Smooth muscle cell (in vitro differentiated cells): ENCODE measurements at regions not wholly inside any gene's neighbourhood (a gene's known extent, or its start where the extent isn't known, plus 50 kb on each side); places are given as distances from the start of the nearest gene placed in this dataset.

Experiments used
- DNase-seq: peaks from one replicate; lab custom pipeline; 2025; ENCODE audit not compliant: unreplicated experiment; lab: John Stamatoyannopoulos, UW
- H2AFZ ChIP-seq: fragments of 200-600 bp; sonication (generic); 2 replicates; pipeline ENCODE4 v1.6.0; 2016; ENCODE audit warnings: antibody characterized with exemption, low read depth, mild to moderate bottlenecking
- H3F3A ChIP-seq: fragments of 200-600 bp; sonication (generic); 2 replicates; pipeline ENCODE4 v1.6.0; 2017; ENCODE audit warnings: antibody characterized with exemption, low read depth
- H3K27ac ChIP-seq: fragments of 200-600 bp; sonication (generic); 2 replicates; pipeline ENCODE4 v1.5.1; 2016; ENCODE audit warnings: low read depth, mild to moderate bottlenecking
- H3K27me3 ChIP-seq: fragments of 200-600 bp; sonication (generic); 2 replicates; pipeline ENCODE4 v1.6.1; 2016; ENCODE audit warnings: low read depth, mild to moderate bottlenecking
- H3K36me3 ChIP-seq: fragments of 200-600 bp; sonication (generic); 2 replicates; pipeline ENCODE4 v1.5.1; 2016; ENCODE audit warnings: low read depth
- H3K4me1 ChIP-seq: fragments of 200-600 bp; sonication (generic); 2 replicates; pipeline ENCODE4 v1.5.1; 2016; ENCODE audit warnings: low read depth
- H3K4me2 ChIP-seq: fragments of 200-600 bp; sonication (generic); 2 replicates; pipeline ENCODE4 v1.6.0; 2016; ENCODE audit warnings: mild to moderate bottlenecking
- H3K4me3 ChIP-seq: fragments of 200-600 bp; sonication (generic); 2 replicates; pipeline ENCODE4 v1.5.1; 2016; ENCODE audit warnings: mild to moderate bottlenecking
- H3K79me2 ChIP-seq: fragments of 200-600 bp; sonication (generic); 2 replicates; pipeline ENCODE4 v1.6.0; 2016; ENCODE audit warnings: low read depth, mild to moderate bottlenecking
- H3K9ac ChIP-seq: fragments of 200-600 bp; sonication (generic); 2 replicates; pipeline ENCODE4 v1.6.0; 2016; ENCODE audit warnings: low read depth
- H3K9me3 ChIP-seq: fragments of 200-600 bp; sonication (generic); replicated peaks from 2 replicates; pipeline ENCODE4 v1.5.1; 2016; ENCODE audit warnings: low read depth
- H4K20me1 ChIP-seq: fragments of 200-600 bp; sonication (generic); 2 replicates; pipeline ENCODE4 v1.6.0; 2016; ENCODE audit warnings: low read depth
- CTCF ChIP-seq: fragments of 200-600 bp; sonication (generic); IDR thresholded peaks from 2 replicates; pipeline ENCODE4 v1.5.1; 2017; ENCODE audit warnings: borderline replicate concordance, mild to moderate bottlenecking, antibody characterized with exemption; ENCODE audit not compliant: insufficient read depth, poor library complexity, severe bottlenecking
- WGBS: methylation state at CpG from one replicate; pipeline ENCODE4 v1.1.7; 2016; ENCODE audit warnings: low lambda C conversion rate; 5-methylcytosine and 5-hydroxymethylcytosine counted together

GRCh38 chr5:172521338-172521932, 67.1 kb upstream of the SH3PXD2B start:
- DNase-seq = no peak
- Histone ChIP-seq H3K4me3 (no peak overlapping the region), H3K4me2 (no peak overlapping the region), H3K27ac (no peak overlapping the region), H4K20me1 (no peaks in the 10 kb centered on the region), H3K4me1 (no peaks in the 10 kb centered on the region), H3K79me2 (no peaks in the 10 kb centered on the region), H2AFZ (no peak overlapping the region), H3K27me3 (no peaks in the 10 kb centered on the region), H3K9me3 (no peaks in the 10 kb centered on the region), H3K36me3 (no peaks in the 10 kb centered on the region), H3F3A (no peaks in the 10 kb centered on the region), H3K9ac (no peak overlapping the region)
- no peak for TF ChIP-seq CTCF
- WGBS = 88% methylated on average over 3 of the region's 3 CpGs

GRCh38 chr5:172511952-172512351, 57.6 kb upstream of the SH3PXD2B start:
- Histone ChIP-seq H3K27ac (no peak overlapping the region), H3K79me2 (no peaks in the 10 kb centered on the region), H3K4me1 (no peaks in the 10 kb centered on the region), H3K4me2 (no peak overlapping the region), H3K9ac (no peak overlapping the region), H3K9me3 (peaks cover 6% of the 10 kb centered on the region), H3K36me3 (no peaks in the 10 kb centered on the region), H3F3A (no peaks in the 10 kb centered on the region), H3K4me3 (no peak overlapping the region), H2AFZ (no peak overlapping the region), H3K27me3 (no peaks in the 10 kb centered on the region), H4K20me1 (no peaks in the 10 kb centered on the region)
- TF ChIP-seq CTCF = no peak
- DNase-seq = no peak

- no peak for TF ChIP-seq CTCF
- 87% methylated on average over 8 of the region's 8 CpGs for WGBS
Measured at GRCh38 chr5:172509405-172509781, 55.1 kb upstream of the SH3PXD2B start.

More at GRCh38 chr5:172509405-172509781, 55.1 kb upstream of the SH3PXD2B start:
- Histone ChIP-seq H3K27me3 (no peaks in the 10 kb centered on the region), H3K36me3 (no peaks in the 10 kb centered on the region), H3K4me3 (no peak overlapping the region), H4K20me1 (no peaks in the 10 kb centered on the region), H3K4me1 (no peaks in the 10 kb centered on the region), H2AFZ (no peak overlapping the region), H3K9me3 (peaks cover 6% of the 10 kb centered on the region), H3K79me2 (no peaks in the 10 kb centered on the region), H3F3A (no peaks in the 10 kb centered on the region), H3K27ac (no peak overlapping the region), H3K4me2 (no peak overlapping the region), H3K9ac (no peak overlapping the region)
- DNase-seq = no peak
